Activated naive CD4-positive, alpha-beta T cell (primary cell): ENCODE measurements at regions not wholly inside any gene's neighbourhood (a gene's known extent, or its start where the extent isn't known, plus 50 kb on each side); places are given as distances from the start of the nearest gene placed in this dataset.

Source experiments
- DNase-seq, 4 experiments: peaks; one replicate each; lab custom pipeline; 2025; lab: John Stamatoyannopoulos, UW

DNA sequence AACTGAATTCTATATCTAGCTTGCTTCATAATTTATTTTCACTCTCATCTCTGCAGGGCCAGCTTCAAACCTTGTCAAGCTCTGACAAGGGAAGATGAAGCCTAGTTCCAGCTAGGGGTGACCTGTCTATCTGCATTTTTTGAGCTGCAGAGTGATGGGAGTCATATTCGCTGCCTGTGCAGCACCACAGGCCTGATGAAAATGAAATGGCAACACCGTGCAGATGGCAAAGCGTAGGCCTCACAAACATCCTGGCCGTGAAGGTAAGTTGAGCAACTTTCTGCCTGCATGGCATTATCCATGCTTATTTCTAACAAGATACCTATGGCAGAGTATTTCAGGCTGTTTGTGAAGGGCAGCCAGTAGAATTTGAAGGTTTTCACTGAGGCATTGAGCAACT, 86.4 kb upstream of the C1QTNF9B start:
- DNase-seq = no peak

DNA sequence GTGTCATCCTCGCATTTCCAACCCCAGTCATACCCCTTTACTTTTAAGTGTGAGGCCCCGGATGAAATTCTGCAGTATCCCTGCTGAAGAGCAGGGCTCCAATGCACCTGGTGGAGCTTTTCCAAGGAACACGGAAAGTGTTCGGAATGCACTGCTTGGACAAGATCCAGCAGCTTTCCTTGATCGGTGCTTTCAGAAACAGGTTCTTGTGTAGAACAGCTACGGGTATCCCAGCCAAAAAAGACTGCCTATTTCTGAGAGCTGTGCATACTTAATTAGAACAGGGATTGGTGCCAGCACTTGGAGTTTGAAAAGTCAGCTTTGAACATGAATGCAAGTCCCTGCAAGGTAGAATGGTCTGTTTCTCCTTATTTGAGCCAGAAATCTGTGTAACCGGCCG, 87.2 kb upstream of the C1QTNF9B start:
- DNase-seq = no peak

- DNase-seq = no peak
Observed at GRCh38 chr13:23985060-23985459, 87.8 kb upstream of the C1QTNF9B start.

DNA sequence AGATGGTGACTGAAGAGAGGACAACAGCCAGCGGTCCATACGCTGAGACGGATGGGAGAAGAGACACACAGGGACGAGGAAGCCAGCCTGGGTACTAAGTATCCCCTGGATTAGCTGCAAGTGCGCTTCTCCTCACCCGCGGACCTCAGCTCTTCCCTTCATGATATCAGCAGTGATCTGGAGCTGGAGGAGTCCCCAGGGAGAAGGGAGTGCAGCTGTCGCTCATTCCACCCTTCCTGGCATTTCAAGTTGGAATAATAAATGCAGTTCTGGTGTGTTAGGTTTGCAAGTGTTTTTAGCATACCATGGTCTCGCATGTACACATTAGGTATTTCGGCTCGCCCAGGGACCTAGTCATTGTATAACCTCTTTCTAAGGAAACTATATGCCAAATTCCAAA, 88.5 kb upstream of the C1QTNF9B start:
- no peak for DNase-seq

GRCh38 chr13:23986619-23987018, 89.3 kb upstream of the C1QTNF9B start:
- DNase-seq = no peak

- DNase-seq = no peak
Observed at GRCh38 chr13:23987331-23987894, 90.1 kb upstream of the C1QTNF9B start.

DNA sequence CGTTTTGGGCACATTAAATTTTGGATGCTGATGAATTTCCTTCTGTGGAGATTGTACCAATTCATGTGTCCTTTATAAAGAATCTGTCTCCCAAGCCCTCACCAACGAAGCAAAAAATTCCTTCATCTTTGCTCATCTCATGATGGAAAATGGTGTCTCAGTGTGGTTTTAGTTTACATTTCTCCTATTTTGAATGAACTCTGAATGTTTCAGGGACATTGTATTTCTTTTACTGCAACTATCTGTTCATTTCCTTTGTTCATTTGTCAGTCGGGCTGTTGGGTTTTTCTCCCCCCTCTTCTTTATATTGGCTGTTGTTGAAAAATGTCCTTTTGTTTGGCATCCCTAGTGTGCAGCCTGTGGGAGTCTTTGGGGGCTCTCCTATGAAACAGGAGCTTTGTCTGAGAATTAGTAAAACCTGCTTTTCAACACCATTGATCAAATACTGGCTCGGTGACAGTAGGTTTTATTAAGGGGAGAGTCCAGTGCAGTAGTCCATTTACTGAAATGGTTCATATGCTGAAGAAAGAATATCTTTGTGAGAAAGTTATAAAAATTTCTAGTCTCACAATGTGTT, 91.3 kb upstream of the C1QTNF9B start:
- DNase-seq = no peak

GRCh38 chr13:23990455-23990854, 93.2 kb upstream of the C1QTNF9B start:
- DNase-seq = no peak

- no peak for DNase-seq
Observed at GRCh38 chr13:23991119-23991518, 93.8 kb upstream of the C1QTNF9B start.

DNA sequence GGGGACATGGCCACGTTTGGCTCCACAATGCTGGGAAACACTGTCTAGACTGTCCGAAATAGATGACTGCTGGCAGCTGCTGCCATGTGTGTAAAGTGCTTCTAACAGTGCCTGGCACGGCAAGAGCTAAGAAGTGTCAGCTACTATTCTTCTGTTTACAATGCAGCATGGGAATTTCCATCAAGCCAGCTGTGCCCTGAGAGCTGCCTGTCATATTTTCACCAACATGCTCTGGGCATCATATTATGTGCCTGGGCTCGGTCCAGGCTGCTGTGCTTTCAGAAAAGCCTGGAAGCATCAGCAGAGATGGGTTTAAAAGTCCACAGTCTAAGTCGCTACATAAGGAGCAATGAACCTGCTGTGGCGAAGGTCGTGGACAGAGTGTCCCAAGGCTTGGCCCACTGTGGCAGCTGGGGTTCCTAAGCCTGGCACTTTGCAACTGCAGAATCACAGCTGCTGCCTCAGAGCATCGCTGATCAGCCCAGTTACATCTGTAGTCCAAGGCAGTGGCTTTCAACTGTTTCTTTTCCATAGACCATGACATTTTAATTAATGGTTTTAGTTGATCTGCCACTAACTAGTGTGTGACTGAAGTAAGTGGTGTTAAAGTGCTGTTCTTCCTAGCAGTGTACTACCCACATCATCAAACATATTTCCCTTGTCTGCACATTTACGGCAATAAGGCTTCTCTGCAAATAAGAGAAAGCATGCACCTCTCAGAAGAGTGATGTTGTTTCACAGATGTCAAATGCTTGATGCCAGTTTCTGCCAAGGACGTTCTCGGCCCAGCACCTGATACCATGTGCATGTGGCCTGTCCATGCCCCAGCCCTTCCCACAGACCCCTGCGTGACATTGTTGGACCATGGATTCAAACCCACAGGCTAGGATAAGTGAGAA, 95.7 kb upstream of the C1QTNF9B start:
- DNase-seq = no peak

DNA sequence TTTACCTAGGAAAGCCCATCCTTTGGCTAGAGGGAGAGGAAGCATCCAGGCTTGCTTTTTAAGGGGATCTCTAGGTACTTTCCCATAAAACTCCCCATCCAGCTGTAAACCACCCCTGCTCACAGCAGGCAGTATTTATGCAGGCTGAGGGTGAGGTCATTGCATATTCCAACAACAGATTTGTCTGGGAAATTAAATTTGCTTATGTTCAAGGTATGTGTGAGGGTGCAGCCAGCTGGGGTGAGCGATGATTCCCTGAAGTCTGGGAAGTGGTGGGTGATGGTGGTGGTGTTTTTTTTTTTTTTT, 96.3 kb upstream of the C1QTNF9B start:
- no peak for DNase-seq

- DNase-seq = no peak
Observed at GRCh38 chr13:23995283-23996073, 98.2 kb upstream of the C1QTNF9B start.

- no peak for DNase-seq
Observed at GRCh38 chr13:23996456-23996855, 99.2 kb upstream of the C1QTNF9B start.

GRCh38 chr13:23999424-23999823, 102.1 kb upstream of the C1QTNF9B start:
- DNase-seq = no peak

DNA sequence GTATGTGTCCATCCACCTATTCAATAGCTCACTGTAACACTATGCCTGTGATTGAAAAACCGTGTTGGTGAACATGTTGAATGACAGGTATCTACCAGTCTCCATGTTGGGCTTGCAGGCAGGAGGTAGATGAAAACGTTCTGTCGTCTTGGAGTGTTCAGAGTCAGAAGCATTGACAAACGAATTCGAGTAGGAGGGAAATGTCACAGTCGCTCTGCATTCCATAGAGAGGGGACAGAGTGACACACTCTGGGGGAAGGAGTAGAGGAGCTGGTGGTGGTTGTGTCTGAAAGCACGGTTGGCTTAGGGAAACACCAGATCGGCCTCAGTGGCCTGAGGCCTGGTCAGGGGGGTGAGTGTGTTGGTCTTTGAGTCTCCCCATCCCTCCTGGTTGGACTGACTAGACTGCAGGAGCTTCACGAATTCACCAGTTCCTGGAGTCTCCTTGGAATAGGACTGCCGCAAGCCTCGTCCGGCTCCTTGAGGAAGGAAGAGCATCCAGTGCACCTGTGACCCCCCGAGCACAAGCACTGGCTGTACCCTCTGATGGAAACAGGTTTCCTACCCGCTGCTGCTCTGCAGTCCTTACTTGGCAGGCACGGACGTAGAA, 105.0 kb upstream of the C1QTNF9B start:
- DNase-seq = no peak

GRCh38 chr13:24004142-24004899, 107.0 kb upstream of the C1QTNF9B start:
- no peak for DNase-seq

DNA sequence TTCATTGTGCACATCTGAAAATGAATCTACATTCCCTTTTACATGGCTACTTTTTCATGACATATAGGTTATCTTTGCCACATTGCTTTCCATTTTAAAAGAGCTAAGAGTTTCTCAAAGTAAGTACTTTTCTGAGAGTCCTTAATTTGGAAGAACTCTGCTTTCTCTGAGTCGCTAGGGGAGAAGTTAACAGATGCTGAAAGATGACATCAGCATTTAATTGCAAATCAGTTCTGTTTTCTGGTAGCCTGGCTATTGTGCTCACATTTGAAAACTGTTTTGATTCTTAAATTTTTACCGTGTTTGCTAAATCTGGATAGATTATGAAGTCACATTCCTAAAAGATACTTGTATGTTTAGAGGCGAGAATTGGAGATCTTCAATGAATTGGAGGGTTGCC, 107.7 kb upstream of the C1QTNF9B start:
- DNase-seq = no peak

- no peak for DNase-seq
Observed at GRCh38 chr13:24005755-24006281, 108.5 kb upstream of the C1QTNF9B start.

GRCh38 chr13:24006520-24007248, 109.4 kb upstream of the C1QTNF9B start:
- no peak for DNase-seq

DNA sequence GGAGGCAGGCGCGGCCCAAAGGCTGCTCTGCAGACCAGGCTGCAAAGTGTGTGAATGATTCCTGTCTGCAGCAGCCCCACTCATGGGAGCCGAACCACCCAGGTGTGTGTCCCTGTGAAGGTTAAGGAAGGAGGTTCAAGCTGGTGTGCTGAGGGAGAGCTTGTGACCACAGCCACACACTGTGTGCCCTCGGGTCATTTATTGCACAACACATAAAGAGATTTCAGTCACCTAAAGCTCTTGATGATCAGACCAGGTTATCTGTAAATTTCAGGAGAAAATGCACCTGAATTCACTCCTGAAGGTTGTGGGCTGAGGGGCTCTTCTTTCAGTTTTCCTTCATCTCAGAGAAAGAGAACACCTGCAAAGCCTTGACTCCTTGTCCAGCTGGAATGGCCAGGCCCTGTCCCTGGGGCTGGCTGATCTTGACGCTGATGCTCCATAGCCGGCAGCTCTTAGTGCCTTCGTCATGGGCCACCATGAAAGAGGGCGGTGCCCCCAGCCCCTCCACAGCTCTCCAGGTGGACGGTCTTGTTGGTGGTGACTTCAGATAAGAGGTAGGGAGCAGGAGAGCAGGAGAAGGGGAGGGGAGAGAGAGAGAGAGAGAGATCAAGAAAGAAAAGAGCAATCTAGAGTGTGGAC, 110.8 kb upstream of the C1QTNF9B start:
- DNase-seq = no peak
